Amniotic epithelial cell (primary cell): ENCODE measurements at regions not wholly inside any gene's neighbourhood (a gene's known extent, or its start where the extent isn't known, plus 50 kb on each side); places are given as distances from the start of the nearest gene placed in this dataset.
"Not testable (repeated sequence)": the region's sequence is repeated elsewhere in the genome, so short reads cannot be mapped to it uniquely, and the experiment has no call there.

Source experiments
- DNase-seq: peaks from one replicate; pipeline ENCODE4 v3.0.0-alpha.2; 2010; ENCODE audit warnings: low read depth

- DNase-seq, result no peak
These were observed 97.3 kb upstream of the DPT start for GRCh38 chr1:168826269-168826668.

- no peak for DNase-seq
These were observed 98.6 kb upstream of the DPT start for GRCh38 chr1:168827557-168827956.

DNA sequence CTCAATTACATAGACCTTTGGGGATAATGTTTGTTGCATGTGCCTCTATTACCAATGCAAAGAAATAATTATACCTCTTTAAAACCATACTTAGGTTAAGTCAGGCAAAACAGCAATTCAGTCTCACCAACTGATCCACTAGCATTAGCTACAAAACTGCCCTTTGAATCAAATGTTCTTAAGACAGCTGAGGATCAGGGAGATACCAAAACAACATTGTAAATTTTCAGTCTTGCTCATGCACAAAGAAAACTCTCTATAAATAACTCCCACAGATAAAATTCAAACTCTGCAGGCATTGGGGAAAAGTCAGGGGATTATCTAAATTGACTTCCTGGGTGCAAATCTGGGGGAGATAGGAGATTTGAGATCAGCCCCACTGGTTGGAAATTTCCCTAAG is 100.9 kb upstream of the DPT start:
- no peak for DNase-seq

GRCh38 chr1:168830562-168830961 is 101.6 kb upstream of the DPT start:
- no peak for DNase-seq

GRCh38 chr1:168832661-168833060 is 103.7 kb upstream of the DPT start:
- peak; percentile 5 for DNase-seq

DNA sequence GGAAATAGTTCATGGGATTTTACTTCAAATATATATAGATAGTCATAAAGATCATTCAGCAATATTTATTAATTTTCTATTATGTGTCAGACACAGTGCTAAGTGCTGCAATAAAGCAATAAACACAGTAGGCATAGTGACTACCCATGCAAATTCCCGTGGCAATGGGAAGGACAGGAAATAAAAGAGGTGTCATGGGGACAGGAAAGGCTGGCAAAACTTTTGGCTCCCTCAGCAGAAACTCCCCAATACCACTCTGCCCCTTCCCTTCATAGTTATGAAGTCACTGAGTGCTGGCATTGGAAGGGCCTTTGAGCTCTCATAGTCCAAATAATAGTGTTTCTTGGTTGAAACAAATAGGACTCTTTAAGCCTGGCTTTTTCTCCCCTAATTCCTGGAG is 104.4 kb upstream of the DPT start:
- DNase-seq, result no peak

DNA sequence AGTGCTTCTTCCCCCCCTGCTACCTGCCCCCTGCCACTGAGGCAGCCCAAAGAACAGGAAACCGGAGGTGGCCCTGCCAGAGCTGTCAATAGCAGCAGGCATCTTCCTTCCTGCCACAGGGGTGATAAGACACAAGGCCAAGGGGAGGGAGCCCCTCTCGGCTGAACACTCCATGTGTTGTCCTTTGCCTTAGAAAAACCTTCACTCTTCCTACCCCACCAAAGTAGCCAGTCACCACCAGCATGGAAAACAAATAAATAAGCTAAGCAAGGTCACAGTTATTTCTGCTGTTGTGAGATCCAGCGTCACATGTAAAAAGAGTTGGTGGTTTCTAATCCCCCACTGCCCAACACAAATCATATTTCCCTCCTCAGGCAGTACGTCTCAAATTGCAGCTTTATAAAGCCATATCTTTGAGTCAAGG is 104.8 kb upstream of the DPT start:
- peak; percentile 1 for DNase-seq

- DNase-seq, result peak; percentile 50
These were observed 105.3 kb upstream of the DPT start for GRCh38 chr1:168834225-168834872.

- no peak for DNase-seq
These were observed 106.2 kb upstream of the DPT start for GRCh38 chr1:168835176-168835575.

- no peak for DNase-seq
These were observed 106.8 kb upstream of the DPT start for GRCh38 chr1:168835791-168836190.

GRCh38 chr1:168836469-168836868 is 107.5 kb upstream of the DPT start:
- no peak for DNase-seq

DNA sequence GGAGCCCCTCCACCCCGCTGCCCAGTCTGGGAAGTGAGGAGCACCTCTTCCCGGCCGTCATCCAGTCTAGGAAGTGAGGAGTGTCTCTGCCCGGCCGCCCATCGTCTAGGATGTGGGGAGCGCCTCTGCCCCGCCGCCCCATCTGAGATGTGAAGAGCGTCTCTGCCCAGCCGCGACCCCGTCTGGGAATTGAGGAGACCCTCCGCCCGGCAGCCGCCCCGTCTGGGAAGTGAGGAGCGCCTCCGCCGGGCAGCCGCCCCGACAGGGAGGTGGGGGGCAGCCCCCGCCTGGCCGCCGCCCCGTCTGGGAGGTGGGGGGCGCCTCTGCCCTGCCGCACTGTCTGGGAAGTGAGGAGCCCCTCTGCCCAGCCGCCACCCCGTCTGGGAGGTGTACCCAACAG is 108.2 kb upstream of the DPT start:
- DNase-seq, result not testable (repeated sequence)

DNA sequence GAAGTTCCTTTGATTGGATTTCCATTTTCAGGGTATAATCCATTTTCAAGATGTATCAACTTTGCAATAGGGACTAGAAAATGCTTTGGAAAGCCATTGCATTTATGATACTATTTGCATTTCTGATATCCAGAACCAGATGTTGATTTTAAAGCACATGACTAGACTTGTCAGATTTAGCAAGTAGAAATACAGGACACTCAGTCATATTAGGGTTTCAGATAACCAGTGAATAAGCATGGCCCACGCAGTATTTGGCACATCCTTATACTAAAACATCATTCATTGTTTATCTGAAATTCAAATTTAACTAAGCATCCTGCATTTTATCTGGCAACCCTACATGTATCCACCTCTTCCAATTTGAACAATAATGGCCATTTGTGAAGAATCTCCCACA is 113.3 kb upstream of the DPT start:
- DNase-seq, result no peak

DNA sequence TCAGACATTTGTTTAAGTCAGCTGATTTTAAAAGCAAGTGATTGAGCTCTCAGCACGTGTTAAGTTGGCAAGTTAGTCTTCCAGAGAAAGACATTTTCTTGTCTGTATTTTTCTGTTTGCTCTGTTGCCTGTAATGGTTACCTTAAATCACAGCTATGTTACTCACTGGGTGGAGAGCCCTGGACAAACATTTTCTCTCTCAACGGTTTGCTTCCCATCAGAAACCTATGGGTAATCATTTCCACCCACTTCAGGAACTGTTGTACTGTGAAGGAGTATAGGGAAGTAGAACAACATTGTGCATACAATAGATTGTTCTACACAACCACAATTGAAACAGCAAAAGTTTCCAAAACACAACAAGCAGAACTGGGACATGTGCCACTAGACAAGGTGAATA is 113.9 kb upstream of the DPT start:
- DNase-seq, result no peak

- no peak for DNase-seq
These were observed 114.4 kb upstream of the DPT start for GRCh38 chr1:168843401-168843800.

GRCh38 chr1:168843950-168844349 is 114.9 kb upstream of the DPT start:
- no peak for DNase-seq

- DNase-seq, result no peak
These were observed 116.1 kb upstream of the DPT start for GRCh38 chr1:168845140-168845539.

DNA sequence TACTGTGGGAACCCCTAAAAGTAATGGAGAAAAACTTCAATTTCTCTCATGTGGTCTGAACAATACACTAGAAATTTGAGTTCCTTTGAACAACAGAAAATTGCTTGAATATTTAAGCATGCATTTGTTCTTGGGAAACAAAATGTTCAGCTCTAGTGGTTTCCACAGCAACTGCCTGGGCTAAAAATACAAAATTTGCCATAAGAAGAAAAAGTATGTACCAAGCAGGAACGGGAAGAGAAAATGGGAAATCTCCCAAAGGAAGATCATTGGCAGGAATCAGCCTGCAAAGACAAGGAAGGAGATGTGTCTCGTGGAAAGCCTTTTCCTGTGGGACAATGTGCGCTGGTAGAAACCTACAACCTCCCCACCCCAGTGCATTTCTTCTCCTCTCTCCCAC is 119.0 kb upstream of the DPT start:
- DNase-seq, result no peak

DNA sequence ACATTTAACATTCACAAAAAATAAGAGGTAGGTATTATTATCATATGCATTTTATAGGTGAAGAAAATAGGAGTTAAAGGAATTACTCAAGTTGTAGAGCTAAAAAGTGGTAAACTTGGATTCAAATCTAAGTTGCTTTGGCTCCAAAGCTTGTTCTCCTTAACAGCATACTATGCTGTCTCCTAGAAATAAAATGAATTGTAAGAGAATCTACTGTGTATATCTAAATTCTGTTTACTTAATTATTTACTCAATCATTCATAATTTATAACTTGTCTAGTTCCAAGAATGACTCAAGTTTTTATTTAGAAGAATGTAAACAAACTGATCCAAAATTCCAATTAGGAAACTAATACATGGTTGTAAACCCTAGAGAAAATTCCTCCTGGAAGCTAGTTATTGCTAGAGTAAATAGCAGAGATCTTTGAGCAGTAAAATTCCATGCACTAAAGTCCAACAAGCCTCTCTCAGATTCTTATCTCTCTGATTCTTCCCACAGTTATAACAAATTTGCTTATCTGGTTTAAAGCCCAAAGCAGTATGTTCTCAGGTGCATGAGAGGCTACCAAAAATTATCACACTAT is 132.5 kb upstream of the DPT start:
- no peak for DNase-seq

- DNase-seq, result no peak
These were observed 134.8 kb upstream of the DPT start for GRCh38 chr1:168863772-168864171.

- DNase-seq, result no peak
These were observed 135.3 kb upstream of the DPT start for GRCh38 chr1:168864266-168864665.

DNA sequence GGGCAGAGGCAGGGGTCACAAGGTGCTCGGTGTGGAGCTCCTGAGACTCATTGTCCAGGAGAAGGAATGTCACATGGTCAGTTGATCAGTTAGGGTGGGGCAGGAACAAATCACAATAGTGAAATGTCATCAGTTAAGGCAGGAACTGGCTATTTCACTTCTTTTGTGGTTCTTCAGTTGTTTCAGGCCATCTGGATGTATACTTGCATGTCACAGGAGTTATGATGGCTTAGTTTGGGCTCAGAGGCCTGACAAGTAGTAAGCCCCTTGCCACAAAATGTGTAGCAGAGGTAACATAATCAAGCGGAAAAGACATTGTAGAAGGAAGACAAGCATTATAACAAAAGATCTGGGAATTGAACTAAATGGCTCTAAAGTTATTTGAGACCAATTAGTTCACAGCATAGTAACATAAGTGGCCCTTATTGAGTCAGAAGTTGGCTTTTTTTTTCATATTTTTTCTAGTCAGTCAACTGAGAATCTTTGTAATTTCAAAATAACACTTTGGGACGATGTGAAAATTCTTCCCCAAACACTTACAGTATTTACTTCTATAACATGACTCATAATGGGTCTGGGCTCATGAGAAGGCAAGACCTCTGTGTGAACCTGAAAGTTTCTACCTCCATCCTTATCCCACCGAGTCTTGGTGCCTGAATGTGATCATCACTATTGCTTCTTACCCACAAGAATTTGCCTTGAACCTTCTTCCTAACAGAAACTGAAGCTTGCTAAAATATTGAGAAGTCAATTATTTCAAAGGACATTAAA is 137.0 kb upstream of the DPT start:
- DNase-seq, result no peak

DNA sequence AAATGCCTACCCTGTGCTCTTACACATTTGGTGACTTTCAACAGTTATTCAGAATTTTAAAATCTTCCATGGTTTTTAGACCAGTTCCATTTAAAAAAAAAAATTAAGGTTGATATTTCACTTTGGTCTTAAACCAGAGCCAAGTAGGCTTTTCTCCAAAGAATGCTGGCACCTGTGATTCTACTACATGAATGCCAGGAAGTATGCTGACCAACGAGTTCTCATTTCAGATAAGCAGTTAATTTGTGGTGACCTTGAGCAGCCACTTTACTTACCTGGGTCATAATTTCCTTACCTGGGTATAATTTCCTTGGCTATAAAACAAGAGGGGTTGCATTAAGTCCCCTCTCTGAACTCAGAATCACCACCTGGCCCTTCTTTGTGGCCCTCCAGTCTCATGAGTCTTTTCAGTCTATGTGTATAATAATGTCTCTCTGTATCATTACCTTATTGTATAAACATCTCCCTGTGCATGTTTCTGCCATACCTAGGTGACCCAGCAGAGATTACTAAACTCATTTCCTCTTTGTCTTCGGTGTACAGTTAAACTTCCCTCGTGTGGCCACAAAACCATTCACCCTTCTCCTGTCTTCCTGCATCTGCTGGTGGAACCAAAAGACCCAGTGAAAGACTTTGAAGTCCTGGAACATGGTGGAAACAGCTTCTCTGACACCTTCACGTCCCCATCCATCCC is 139.1 kb upstream of the DPT start:
- no peak for DNase-seq
